ENCODE measurements at regions not wholly inside any gene's neighbourhood (a gene's known extent, or its start where the extent isn't known, plus 50 kb on each side); places are given as distances from the start of the nearest gene placed in this dataset.

GRCh38 chr10:33939892-33940291 lies 605.4 kb upstream of the NRP1 start:
- Histone ChIP-seq H3K9me1 (ENCODE audit: control insufficient read depth, extremely low read depth, insufficient read depth, low read length) (no peaks in the 10 kb centered on the region), H3K4me3 (ENCODE audit: control insufficient read depth in 2 of 3, extremely low read depth in 1 of 3, insufficient read depth in 2 of 3, low read depth in 1 of 3, low read length in 3 of 3) (no peak overlapping the region), H3K27ac (ENCODE audit: control insufficient read depth, insufficient read depth, low read length) (no peak overlapping the region), H3K4me2 (ENCODE audit: control insufficient read depth, extremely low read depth, insufficient read depth, low read depth, low read length) (peak overlapping the region; percentile 43), H3K27me3 (ENCODE audit: control insufficient read depth, extremely low read depth, insufficient read depth, low read length) (no peaks in the 10 kb centered on the region), H4K20me1 (ENCODE audit: control insufficient read depth, extremely low read depth, insufficient read depth, low read length) (no peaks in the 10 kb centered on the region), H3K4me1 (ENCODE audit: control insufficient read depth, extremely low read depth, insufficient read depth, low read length) (no peaks in the 10 kb centered on the region), H3K79me2 (ENCODE audit: control insufficient read depth, insufficient read depth, low read length) (no peaks in the 10 kb centered on the region), H2AFZ (ENCODE audit: control insufficient read depth, low read length) (peak overlapping the region; percentile 5), H3K9ac (ENCODE audit: control insufficient read depth, extremely low read depth, insufficient read depth, low read length) (no peak overlapping the region), H3K9me3 (ENCODE audit: control insufficient read depth, low read depth, low read length) (no peaks in the 10 kb centered on the region), H3K36me3 (ENCODE audit: control insufficient read depth in 2 of 2, extremely low read depth in 1 of 2, insufficient read depth in 2 of 2, low read length in 2 of 2) (no peaks in the 10 kb centered on the region)
- DNase-seq (ENCODE audit: low read depth, low spot score), result no peak
- no peak for TF ChIP-seq CTCF (optimal IDR thresholded peaks at IDR 0.05 in 1 of 3, IDR thresholded peaks at IDR 0.05 in 1 of 3, conservative IDR thresholded peaks at IDR 0.05 in 1 of 3; ENCODE audit: extremely low read depth in 1 of 3, insufficient read depth in 2 of 3, low read length in 3 of 3)
- dilution Hi-C loops (cut with MboI; ENCODE audit: extremely low pct_ligation_motif_present, low sequenced_read_pairs), result no loop called here
- no peak for FAIRE-seq

- Histone ChIP-seq H3K9me3 (ENCODE audit: control insufficient read depth, low read depth, low read length) (no peaks in the 10 kb centered on the region), H3K79me2 (ENCODE audit: control insufficient read depth, insufficient read depth, low read length) (no peaks in the 10 kb centered on the region), H3K27ac (ENCODE audit: control insufficient read depth, insufficient read depth, low read length) (no peak overlapping the region), H2AFZ (ENCODE audit: control insufficient read depth, low read length) (no peak overlapping the region), H3K4me3 (ENCODE audit: control insufficient read depth in 2 of 3, extremely low read depth in 1 of 3, insufficient read depth in 2 of 3, low read depth in 1 of 3, low read length in 3 of 3) (no peak overlapping the region), H3K9ac (ENCODE audit: control insufficient read depth, extremely low read depth, insufficient read depth, low read length) (no peak overlapping the region), H3K9me1 (ENCODE audit: control insufficient read depth, extremely low read depth, insufficient read depth, low read length) (no peaks in the 10 kb centered on the region), H3K36me3 (ENCODE audit: control insufficient read depth in 2 of 2, extremely low read depth in 1 of 2, insufficient read depth in 2 of 2, low read length in 2 of 2) (no peaks in the 10 kb centered on the region), H3K4me1 (ENCODE audit: control insufficient read depth, extremely low read depth, insufficient read depth, low read length) (no peaks in the 10 kb centered on the region), H4K20me1 (ENCODE audit: control insufficient read depth, extremely low read depth, insufficient read depth, low read length) (no peaks in the 10 kb centered on the region), H3K4me2 (ENCODE audit: control insufficient read depth, extremely low read depth, insufficient read depth, low read depth, low read length) (no peak overlapping the region), H3K27me3 (ENCODE audit: control insufficient read depth, extremely low read depth, insufficient read depth, low read length) (no peaks in the 10 kb centered on the region)
- FAIRE-seq (no peak), DNase-seq (ENCODE audit: low read depth, low spot score) (no peak)
- dilution Hi-C loops (cut with MboI; ENCODE audit: extremely low pct_ligation_motif_present, low sequenced_read_pairs), result no loop called here
- TF ChIP-seq EZH2 (IDR thresholded peaks at IDR 0.05; ENCODE audit: low read length) (no peak), CTCF (optimal IDR thresholded peaks at IDR 0.05 in 1 of 3, IDR thresholded peaks at IDR 0.05 in 1 of 3, conservative IDR thresholded peaks at IDR 0.05 in 1 of 3; ENCODE audit: extremely low read depth in 1 of 3, insufficient read depth in 2 of 3, low read length in 3 of 3) (no peak)
Observed at GRCh38 chr10:33939410-33939809, 604.9 kb upstream of the NRP1 start.

Measured in keratinocyte (primary cell).